Sigmoid colon (tissue), 6 donors: ENCODE measurements at regions not wholly inside any gene's neighbourhood (a gene's known extent, or its start where the extent isn't known, plus 50 kb on each side); places are given as distances from the start of the nearest gene placed in this dataset.
A peak's percentile ranks its signal among the peaks of the same experiment; 100 is the strongest.

ENCODE experiments used
- DNase-seq: peaks from one replicate; pipeline ENCODE4 v3.0.0-alpha.2; 2019
- H3K27ac ChIP-seq, 4 donors: fragments of 200-600 bp; sonication (generic); one replicate each; pipeline ENCODE4 v1.5.1; 2016 to 2019; ENCODE audit warnings: mild to moderate bottlenecking in 1 of 4
- H3K27me3 ChIP-seq, 3 donors: fragments of 200-600 bp; sonication (generic); one replicate each; pipeline ENCODE4 v1.5.1; 2019; ENCODE audit warnings: mild to moderate bottlenecking in 1 of 3
- H3K36me3 ChIP-seq, 4 donors: fragments of 200-600 bp; sonication (generic); one replicate each; pipeline ENCODE4 v1.5.1; 2016 to 2019
- H3K4me1 ChIP-seq, 4 donors: fragments of 200-600 bp; sonication (generic); one replicate each; pipeline ENCODE4 v1.5.1; 2017 to 2019
- H3K4me3 ChIP-seq, 4 donors: fragments of 200-600 bp; sonication (generic); one replicate each; pipeline ENCODE4 v1.5.1; 2017 to 2019; ENCODE audit warnings: mild to moderate bottlenecking in 2 of 4, moderate library complexity in 1 of 4
- H3K9me3 ChIP-seq, 4 donors: fragments of 200-600 bp in 3 of 4; sonication (generic) in 3 of 4; one replicate each; pipeline versions ENCODE4 v1.5.1 to v1.6.1; 2013 to 2019
- EP300 ChIP-seq, 4 donors: sonication (generic); formaldehyde crosslinking; IDR thresholded peaks; one replicate each; pipeline ENCODE4 v1.6.1; 2017; ENCODE audit warnings: antibody characterized with exemption in 4 of 4
- POLR2A ChIP-seq, 2 donors: fragments of 450-650 bp; IDR thresholded peaks; one replicate each; pipeline ENCODE4 v1.6.1; 2016; ENCODE audit warnings: antibody characterized with exemption in 2 of 2, mild to moderate bottlenecking in 2 of 2, moderate library complexity in 2 of 2
- POLR2AphosphoS5 ChIP-seq, 4 donors: sonication (generic); formaldehyde crosslinking; IDR thresholded peaks; one replicate each; pipeline ENCODE4 v1.6.1; 2017; ENCODE audit warnings: antibody characterized with exemption in 4 of 4
- WGBS, 2 donors: extraction: QIAGEN DNeasy Blood & Tissue Kit; methylation state at CpG; one replicate each; pipeline ENCODE4 v1.1.7; 2013; 5-methylcytosine and 5-hydroxymethylcytosine counted together
- intact Hi-C: fragments of 100-400 bp; cut with DNase I; formaldehyde crosslinking; loops from one replicate; pipeline ENCODE4 v1.15.1; 2023
- TF ChIP-seq, protein P1 (sequence below), 4 experiments: fragments of 450-650 bp in 3 of 4; fragments of 200-600 bp in 1 of 4; IDR thresholded peaks; one replicate each; pipeline ENCODE4 v1.5.1; 2016 to 2019; ENCODE audit warnings: antibody characterized with exemption in 4 of 4, mild to moderate bottlenecking in 3 of 4, moderate library complexity in 2 of 4
- donor health status: healthy with polysubstance abuse.
- donor health status: healthy.

DNA sequence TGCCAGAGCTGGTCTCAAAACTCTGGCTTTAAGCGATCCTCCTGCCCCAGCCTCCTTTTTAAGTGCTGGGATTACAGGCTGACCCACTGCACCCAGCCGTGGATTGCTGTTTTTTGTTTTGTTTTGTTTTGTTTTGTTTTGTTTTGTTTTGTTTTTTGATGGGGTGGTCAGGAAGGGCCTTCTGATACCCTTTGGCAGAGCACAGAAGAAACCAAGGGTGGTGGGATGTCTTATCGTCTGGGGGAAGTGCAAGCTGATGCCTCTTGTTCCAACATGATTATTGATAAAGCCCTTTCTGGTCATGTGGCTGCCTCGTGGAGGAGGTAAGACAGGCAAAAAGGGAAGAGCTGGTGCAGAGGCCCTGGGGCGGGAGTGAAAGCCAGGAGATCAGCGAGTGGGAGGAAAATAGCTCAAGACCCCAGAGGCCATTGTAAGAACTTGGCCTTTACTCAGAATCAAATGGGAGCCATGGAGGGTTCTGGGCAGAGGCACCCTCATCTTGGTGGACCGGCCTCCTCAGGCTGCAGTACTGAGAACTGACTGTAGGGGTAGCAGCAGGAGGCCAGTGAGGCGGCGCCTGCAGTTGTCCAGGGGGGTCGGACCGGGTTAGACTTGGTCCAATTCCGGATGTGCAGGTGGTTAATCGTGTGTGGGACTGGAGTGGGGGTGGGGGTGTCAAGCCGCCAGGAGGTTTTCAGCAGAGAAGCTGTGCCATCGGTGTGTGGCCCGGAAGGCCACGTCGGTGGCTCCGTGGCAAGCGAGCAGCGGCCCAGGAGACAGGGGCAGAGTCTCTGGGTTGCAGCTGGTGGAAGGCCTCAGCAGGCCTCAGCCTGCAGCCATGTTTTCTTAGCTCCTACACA is 84.4 kb upstream of the GSE1 start:
- Histone ChIP-seq H3K9me3 (no peaks in the 10 kb centered on the region), H3K27me3 (no peaks in the 10 kb centered on the region), H3K4me3 (no peak overlapping the region), H3K27ac (no peak overlapping the region), H3K36me3 (no peaks in the 10 kb centered on the region), H3K4me1 (peaks cover 0 to 8% (median 6%) of the 10 kb centered on the region in 4 donors)
- intact Hi-C loops, result no loop called here
- 85 to 88% methylated on average over 21 of the region's 21 CpGs for WGBS, 2 donors
- DNase-seq, result peak; percentile 63
- TF ChIP-seq EP300 (IDR thresholded peaks at IDR 0.05) (no peak), POLR2A (IDR thresholded peaks at IDR 0.05) (no peak)
- TF ChIP-seq, protein P1, sequence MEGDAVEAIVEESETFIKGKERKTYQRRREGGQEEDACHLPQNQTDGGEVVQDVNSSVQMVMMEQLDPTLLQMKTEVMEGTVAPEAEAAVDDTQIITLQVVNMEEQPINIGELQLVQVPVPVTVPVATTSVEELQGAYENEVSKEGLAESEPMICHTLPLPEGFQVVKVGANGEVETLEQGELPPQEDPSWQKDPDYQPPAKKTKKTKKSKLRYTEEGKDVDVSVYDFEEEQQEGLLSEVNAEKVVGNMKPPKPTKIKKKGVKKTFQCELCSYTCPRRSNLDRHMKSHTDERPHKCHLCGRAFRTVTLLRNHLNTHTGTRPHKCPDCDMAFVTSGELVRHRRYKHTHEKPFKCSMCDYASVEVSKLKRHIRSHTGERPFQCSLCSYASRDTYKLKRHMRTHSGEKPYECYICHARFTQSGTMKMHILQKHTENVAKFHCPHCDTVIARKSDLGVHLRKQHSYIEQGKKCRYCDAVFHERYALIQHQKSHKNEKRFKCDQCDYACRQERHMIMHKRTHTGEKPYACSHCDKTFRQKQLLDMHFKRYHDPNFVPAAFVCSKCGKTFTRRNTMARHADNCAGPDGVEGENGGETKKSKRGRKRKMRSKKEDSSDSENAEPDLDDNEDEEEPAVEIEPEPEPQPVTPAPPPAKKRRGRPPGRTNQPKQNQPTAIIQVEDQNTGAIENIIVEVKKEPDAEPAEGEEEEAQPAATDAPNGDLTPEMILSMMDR (IDR thresholded peaks at IDR 0.05), result peak in 2 of 4 experiments; percentile 27 to 41

DNA sequence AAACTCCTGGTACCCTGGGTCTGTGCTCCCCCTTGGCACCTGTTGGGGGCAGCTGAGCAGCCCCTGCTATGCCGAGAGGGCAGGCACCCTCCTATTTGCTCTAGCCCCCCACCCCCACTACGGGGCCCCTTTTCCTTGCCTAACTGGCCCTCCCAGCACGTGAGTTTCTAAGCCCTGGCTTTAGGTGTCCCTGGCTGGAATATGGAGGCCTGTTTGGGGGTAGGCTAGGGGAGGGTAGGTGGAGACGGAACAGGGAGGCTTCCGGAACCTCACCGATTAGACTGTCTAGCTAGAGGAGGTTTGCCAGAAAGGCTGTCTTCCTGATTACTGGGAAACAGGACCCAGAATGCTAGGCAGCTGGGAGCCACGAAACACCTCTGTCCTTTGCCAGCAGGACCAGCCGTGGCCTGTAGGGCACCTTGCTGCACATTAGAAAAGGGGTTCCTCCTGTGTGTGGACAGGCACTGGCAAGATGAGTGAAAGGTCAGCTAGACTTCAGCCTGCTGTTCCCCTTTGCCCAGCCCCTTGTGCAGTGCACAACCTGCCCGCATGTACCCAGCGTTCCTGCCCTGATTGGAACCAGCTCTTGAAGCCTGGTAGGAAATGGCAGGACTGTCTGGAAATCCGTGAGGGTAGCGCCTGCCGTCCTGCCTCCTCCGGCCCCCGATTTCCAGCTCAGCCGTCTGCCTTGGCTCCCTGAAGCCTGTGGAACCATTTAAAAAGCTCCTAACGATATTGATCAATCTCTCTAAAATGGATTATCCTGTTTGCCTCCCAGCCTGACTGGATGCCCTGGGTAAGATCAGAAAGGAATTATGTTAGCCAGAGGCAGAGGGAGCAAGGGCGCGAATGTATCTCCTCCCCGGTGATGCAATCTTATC is 83.4 kb upstream of the GSE1 start:
- no peaks in the 10 kb centered on the region for H3K9me3 ChIP-seq
- peaks cover 0 to 6% (median 0%) of the 10 kb centered on the region in 4 donors for H3K4me1 ChIP-seq
- H3K36me3 ChIP-seq, result no peaks in the 10 kb centered on the region
- DNase-seq, result no peak
- intact Hi-C loops, result no loop called here
- TF ChIP-seq EP300 (IDR thresholded peaks at IDR 0.05) (no peak), POLR2A (IDR thresholded peaks at IDR 0.05) (no peak), POLR2AphosphoS5 (IDR thresholded peaks at IDR 0.05) (no peak)
- TF ChIP-seq, protein P1 (IDR thresholded peaks at IDR 0.05), result no peak
- H3K4me3 ChIP-seq, result no peak overlapping the region
- 88 to 90% methylated on average over 20 of the region's 20 CpGs for WGBS, 2 donors
- H3K27me3 ChIP-seq, result no peaks in the 10 kb centered on the region
- H3K27ac ChIP-seq, result peak overlapping the region in 2 of 4 donors; percentile 12 to 28

DNA sequence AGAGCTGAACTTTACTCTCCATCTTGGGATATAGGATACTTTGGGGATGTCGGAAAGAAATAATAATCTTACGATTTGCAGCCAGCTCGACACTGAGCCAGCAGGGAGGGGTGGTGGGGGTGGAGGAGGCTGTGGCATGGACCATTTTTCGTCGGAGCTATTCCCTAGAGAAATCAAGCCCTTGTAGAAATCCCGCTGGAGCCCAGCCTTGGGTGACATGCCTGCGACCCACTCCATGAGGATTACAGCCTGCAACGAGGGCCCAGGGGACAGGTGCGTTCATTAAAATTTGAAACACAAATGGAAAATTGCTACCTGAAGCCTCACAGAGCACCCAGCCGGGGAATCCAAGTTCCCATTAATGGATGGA is 82.8 kb upstream of the GSE1 start:
- no peak overlapping the region for H3K4me3 ChIP-seq
- TF ChIP-seq POLR2AphosphoS5 (IDR thresholded peaks at IDR 0.05) (no peak), POLR2A (IDR thresholded peaks at IDR 0.05) (no peak), EP300 (IDR thresholded peaks at IDR 0.05) (no peak)
- TF ChIP-seq, protein P1 (IDR thresholded peaks at IDR 0.05), result no peak
- H3K27ac ChIP-seq, result no peak overlapping the region
- 77 to 86% methylated on average over 10 of the region's 10 CpGs for WGBS, 2 donors
- no peaks in the 10 kb centered on the region for H3K27me3 ChIP-seq
- no peaks in the 10 kb centered on the region for H3K36me3 ChIP-seq
- peaks cover 0 to 12% (median 5%) of the 10 kb centered on the region in 4 donors for H3K4me1 ChIP-seq
- no peak for DNase-seq
- intact Hi-C loops, result no loop called here
- H3K9me3 ChIP-seq, result no peaks in the 10 kb centered on the region

DNA sequence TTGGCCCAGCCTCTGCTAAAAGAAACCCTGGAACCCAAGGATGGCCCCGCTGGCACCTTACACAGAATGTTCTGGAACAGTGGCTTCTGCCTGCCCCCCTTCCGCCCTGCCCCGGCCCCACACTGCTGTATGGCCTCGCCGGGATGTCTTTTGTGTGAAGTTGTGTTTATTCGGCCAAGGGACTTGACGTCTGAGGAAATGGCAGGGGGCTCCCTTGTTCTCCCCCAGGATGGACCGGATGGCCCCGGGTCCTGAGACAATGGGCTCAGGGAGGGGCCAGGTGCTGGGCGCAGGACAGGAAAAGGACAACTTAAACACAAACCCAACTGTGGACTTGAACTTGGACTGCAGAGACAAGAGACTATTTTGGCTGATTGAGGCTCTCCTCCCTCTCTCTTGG is 81.6 kb upstream of the GSE1 start:
- Histone ChIP-seq H3K36me3 (no peaks in the 10 kb centered on the region), H3K4me3 (no peak overlapping the region), H3K27ac (peak overlapping the region in 3 of 4 donors; percentile 11 to 33 (median 18)), H3K4me1 (peaks cover 0 to 24% (median 17%) of the 10 kb centered on the region in 4 donors), H3K9me3 (no peaks in the 10 kb centered on the region), H3K27me3 (no peaks in the 10 kb centered on the region)
- WGBS, 2 donors, result 87 to 88% methylated on average over 10 of the region's 10 CpGs
- intact Hi-C loops, result no loop called here
- DNase-seq, result no peak
- TF ChIP-seq POLR2A (IDR thresholded peaks at IDR 0.05) (no peak), EP300 (IDR thresholded peaks at IDR 0.05) (no peak), POLR2AphosphoS5 (IDR thresholded peaks at IDR 0.05) (no peak)
- TF ChIP-seq, protein P1 (IDR thresholded peaks at IDR 0.05), result no peak
